Gastroesophageal sphincter (tissue), 4 donors: ENCODE measurements at regions not wholly inside any gene's neighbourhood (a gene's known extent, or its start where the extent isn't known, plus 50 kb on each side); places are given as distances from the start of the nearest gene placed in this dataset.

Experiments used
- ATAC-seq: fragments of 150-250 bp; one replicate; pipeline ENCODE4 v1.9.1; 2016; ENCODE audit warnings: mild to moderate bottlenecking, moderate library complexity
- H3K27ac ChIP-seq, 4 donors: fragments of 200-600 bp; sonication (generic) in 3 of 4; 1 replicate in 3 of 4; 2 replicates in 1 of 4; pipeline ENCODE4 v1.5.1; 2016 to 2019
- H3K27me3 ChIP-seq: fragments of 200-600 bp; sonication (generic); one replicate; pipeline ENCODE4 v1.5.1; 2019
- H3K36me3 ChIP-seq, 2 donors: fragments of 200-600 bp; sonication (generic); one replicate each; pipeline ENCODE4 v1.5.1; 2019; ENCODE audit warnings: control low read depth in 1 of 2
- H3K4me1 ChIP-seq, 3 donors: fragments of 200-600 bp; sonication (generic); 1 replicate in 2 of 3; 2 replicates in 1 of 3; pipeline ENCODE4 v1.5.1; 2016 to 2019; ENCODE audit warnings: control low read depth in 2 of 3
- H3K4me3 ChIP-seq, 2 donors: fragments of 200-600 bp; sonication (generic); one replicate each; pipeline ENCODE4 v1.5.1; 2019; ENCODE audit warnings: mild to moderate bottlenecking in 1 of 2, moderate library complexity in 1 of 2
- H3K9me3 ChIP-seq, 3 donors: fragments of 200-600 bp; sonication (generic); one replicate each; pipeline ENCODE4 v1.5.1; 2017 to 2019; ENCODE audit warnings: control low read depth in 2 of 3
- EP300 ChIP-seq: sonication (generic); formaldehyde crosslinking; IDR thresholded peaks from one replicate; pipeline ENCODE4 v1.6.1; 2017; ENCODE audit warnings: antibody characterized with exemption, mild to moderate bottlenecking
- POLR2A ChIP-seq, 2 donors: fragments of 450-650 bp; IDR thresholded peaks; one replicate each; pipeline ENCODE4 v1.6.1; 2017; ENCODE audit warnings: antibody characterized with exemption in 2 of 2, mild to moderate bottlenecking in 2 of 2, moderate library complexity in 1 of 2
- POLR2AphosphoS5 ChIP-seq: sonication (generic); formaldehyde crosslinking; IDR thresholded peaks from one replicate; pipeline ENCODE4 v1.6.1; 2017; ENCODE audit warnings: antibody characterized with exemption
- WGBS, 2 donors: methylation state at CpG; one replicate each; pipeline ENCODE4 v1.1.5; 2018; ENCODE audit warnings: low coverage in 1 of 2; 5-methylcytosine and 5-hydroxymethylcytosine counted together
- TF ChIP-seq, protein P1 (sequence below), 4 experiments: fragments of 200-600 bp in 2 of 4; fragments of 450-650 bp in 2 of 4; sonication (generic) in 1 of 4; IDR thresholded peaks; one replicate each; pipeline ENCODE4 v1.5.1; 2017 to 2019; ENCODE audit warnings: antibody characterized with exemption in 4 of 4, mild to moderate bottlenecking in 2 of 4, moderate library complexity in 2 of 4

DNA sequence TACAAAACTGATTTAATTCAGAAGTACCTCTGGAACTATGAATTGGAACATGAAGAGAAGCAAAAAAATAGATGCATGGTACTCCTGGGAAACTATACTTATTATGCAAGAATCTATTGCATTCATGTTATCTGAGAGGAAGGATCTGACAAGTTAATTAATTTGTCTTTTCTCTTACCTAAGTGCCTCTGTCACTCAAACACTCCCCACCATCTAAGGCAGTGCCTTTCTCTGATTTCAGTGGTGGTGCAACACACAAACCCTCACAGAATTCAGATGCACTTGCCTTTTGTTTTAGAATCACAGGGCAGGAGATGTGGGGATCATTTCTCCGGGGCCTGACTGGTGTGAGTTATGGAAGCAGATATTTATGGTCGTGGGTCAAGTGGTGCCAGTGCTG, 52.5 kb upstream of the C9orf72 start:
- Histone ChIP-seq H3K9me3 (no peaks in the 10 kb centered on the region), H3K36me3 (no peaks in the 10 kb centered on the region), H3K4me1 (no peaks in the 10 kb centered on the region), H3K27ac (no peak overlapping the region), H3K4me3 (no peak overlapping the region), H3K27me3 (no peaks in the 10 kb centered on the region)
- WGBS, 2 donors: 40 to 65% methylated on average over 1 to 2 of the region's 2 CpGs
- ATAC-seq: no peak
- TF ChIP-seq POLR2AphosphoS5: no peak
- TF ChIP-seq, protein P1, sequence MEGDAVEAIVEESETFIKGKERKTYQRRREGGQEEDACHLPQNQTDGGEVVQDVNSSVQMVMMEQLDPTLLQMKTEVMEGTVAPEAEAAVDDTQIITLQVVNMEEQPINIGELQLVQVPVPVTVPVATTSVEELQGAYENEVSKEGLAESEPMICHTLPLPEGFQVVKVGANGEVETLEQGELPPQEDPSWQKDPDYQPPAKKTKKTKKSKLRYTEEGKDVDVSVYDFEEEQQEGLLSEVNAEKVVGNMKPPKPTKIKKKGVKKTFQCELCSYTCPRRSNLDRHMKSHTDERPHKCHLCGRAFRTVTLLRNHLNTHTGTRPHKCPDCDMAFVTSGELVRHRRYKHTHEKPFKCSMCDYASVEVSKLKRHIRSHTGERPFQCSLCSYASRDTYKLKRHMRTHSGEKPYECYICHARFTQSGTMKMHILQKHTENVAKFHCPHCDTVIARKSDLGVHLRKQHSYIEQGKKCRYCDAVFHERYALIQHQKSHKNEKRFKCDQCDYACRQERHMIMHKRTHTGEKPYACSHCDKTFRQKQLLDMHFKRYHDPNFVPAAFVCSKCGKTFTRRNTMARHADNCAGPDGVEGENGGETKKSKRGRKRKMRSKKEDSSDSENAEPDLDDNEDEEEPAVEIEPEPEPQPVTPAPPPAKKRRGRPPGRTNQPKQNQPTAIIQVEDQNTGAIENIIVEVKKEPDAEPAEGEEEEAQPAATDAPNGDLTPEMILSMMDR (IDR thresholded peaks at IDR 0.05): no peak
- TF ChIP-seq EP300: no peak
- TF ChIP-seq POLR2A (IDR thresholded peaks at IDR 0.05): no peak

DNA sequence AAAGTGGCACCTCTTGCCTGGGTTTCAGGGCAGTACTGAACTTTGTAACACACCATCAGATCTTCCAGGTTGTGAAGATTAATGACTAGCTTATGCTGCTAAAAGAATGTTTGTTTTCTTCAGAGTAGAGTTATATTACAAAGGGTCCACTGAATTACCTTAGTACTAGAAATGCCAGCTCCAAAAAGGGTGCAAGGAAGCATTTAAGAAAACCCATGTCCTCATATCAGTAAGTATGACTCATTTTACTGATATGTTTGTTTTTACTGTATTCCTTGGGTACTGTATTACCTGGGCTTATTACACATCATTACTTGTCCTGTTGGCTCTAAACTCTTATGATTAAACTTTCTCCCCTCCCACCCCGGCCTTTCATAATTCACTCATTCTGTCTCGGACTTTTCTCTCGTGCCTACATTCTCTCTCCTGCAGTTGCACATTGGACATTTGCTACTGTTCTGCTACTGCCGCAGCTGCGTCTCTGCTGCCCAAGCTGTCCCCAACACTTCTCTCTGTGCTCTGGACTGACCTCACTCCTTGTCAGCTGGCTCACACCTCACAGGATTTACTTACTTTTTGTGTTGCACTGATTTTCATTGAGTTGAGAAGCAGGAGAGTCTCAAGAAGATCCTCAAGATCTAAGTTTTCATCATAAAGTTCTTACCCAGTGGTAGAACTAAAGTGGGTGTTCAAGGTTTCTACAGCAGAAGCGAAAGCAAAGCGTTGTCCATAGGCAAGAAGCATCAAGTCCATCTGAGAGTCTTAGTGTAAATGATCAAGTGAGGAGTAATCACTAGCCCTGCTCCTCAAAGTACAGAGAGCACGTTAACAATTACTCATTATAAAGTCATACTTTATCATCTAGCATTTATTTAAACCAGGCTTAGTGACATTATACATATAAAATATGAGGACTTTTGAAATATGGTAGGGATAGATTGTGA, 53.2 kb upstream of the C9orf72 start:
- 63 to 73% methylated on average over 7 to 8 of the region's 8 CpGs for WGBS, 2 donors

DNA sequence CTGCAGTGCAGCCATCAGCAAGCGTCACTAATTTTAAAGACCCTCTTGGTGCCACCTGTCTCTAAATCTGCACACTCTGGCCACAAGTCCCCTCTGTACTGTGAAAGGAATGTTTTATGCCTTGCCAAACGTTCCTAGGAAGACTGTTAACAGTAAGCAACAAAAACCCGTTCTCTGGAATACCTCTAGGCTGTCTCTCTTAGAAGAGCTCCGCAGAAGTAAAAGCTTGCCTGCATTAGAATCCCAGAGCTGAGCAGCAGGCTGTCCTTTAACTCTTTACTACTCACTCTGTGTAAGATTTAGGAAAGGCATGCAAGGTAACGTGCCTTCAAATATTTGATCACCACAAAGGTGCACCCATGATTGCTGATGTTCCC, 53.9 kb upstream of the C9orf72 start:
- Histone ChIP-seq H3K36me3 (no peaks in the 10 kb centered on the region), H3K4me1 (no peaks in the 10 kb centered on the region), H3K4me3 (no peak overlapping the region), H3K27ac (no peak overlapping the region), H3K9me3 (no peaks in the 10 kb centered on the region), H3K27me3 (no peaks in the 10 kb centered on the region)
- TF ChIP-seq EP300 (no peak), POLR2AphosphoS5 (no peak), POLR2A (IDR thresholded peaks at IDR 0.05) (no peak)
- TF ChIP-seq, protein P1 (IDR thresholded peaks at IDR 0.05): no peak
- ATAC-seq: no peak
- 20 to 46% methylated on average over 4 to 5 of the region's 5 CpGs for WGBS, 2 donors

More for the DNA sequence above, 53.2 kb upstream of the C9orf72 start:
- no peak for TF ChIP-seq EP300
- TF ChIP-seq POLR2AphosphoS5: no peak
- TF ChIP-seq, protein P1 (IDR thresholded peaks at IDR 0.05): no peak
- no peak for TF ChIP-seq POLR2A (IDR thresholded peaks at IDR 0.05)
- H3K27ac ChIP-seq: no peak overlapping the region
- ATAC-seq: no peak
- no peak overlapping the region for H3K4me3 ChIP-seq
- no peaks in the 10 kb centered on the region for H3K9me3 ChIP-seq
- H3K36me3 ChIP-seq: no peaks in the 10 kb centered on the region
- H3K4me1 ChIP-seq: no peaks in the 10 kb centered on the region
- no peaks in the 10 kb centered on the region for H3K27me3 ChIP-seq

DNA sequence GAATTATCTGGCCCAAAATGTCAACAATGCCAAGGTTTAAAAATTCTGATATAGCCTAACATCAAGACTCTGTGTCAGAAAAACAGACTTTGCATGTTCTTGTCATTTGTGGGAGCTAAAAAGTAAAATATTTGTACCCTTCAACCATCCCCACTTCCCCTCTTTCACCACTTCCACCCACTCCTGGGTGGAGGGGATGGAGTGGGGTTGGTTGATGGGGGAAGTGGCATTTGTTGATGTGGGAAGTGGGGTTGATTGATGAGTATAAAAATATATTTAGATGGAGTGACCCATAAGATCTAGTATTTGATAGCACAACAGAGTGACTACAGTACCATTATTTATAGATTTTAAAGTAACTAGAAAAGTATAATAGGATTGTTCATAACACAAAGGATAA, 55.0 kb upstream of the C9orf72 start:
- Histone ChIP-seq H3K27ac (no peak overlapping the region), H3K4me1 (no peaks in the 10 kb centered on the region), H3K9me3 (no peaks in the 10 kb centered on the region), H3K27me3 (no peaks in the 10 kb centered on the region), H3K36me3 (no peaks in the 10 kb centered on the region), H3K4me3 (no peak overlapping the region)
- no peak for ATAC-seq
- TF ChIP-seq POLR2AphosphoS5 (no peak), POLR2A (IDR thresholded peaks at IDR 0.05) (no peak), EP300 (no peak)
- TF ChIP-seq, protein P1 (IDR thresholded peaks at IDR 0.05): no peak

DNA sequence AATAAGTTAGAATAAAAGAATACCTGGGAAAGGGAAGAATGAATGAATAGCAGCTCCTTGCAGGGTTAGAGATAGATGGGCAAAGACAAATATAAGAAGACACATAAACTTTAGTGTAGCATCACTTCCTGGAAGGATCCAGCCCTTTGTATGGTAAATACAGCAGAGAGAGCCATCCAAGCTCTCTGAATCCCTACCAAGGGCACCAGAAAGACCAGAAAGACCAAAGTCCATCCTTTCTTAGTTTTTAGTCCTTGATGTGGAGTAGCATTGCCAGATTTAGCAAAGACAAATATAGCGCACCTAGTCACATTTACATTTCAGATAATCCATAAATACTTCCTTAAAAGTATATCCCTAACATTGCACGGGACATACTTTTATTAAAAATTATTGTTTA, 56.1 kb upstream of the C9orf72 start:
- TF ChIP-seq EP300: no peak
- no peak for TF ChIP-seq POLR2AphosphoS5
- TF ChIP-seq, protein P1 (IDR thresholded peaks at IDR 0.05): no peak
- TF ChIP-seq POLR2A (IDR thresholded peaks at IDR 0.05): no peak
- H3K27ac ChIP-seq: no peak overlapping the region
- no peak for ATAC-seq
- H3K9me3 ChIP-seq: no peaks in the 10 kb centered on the region
- no peaks in the 10 kb centered on the region for H3K36me3 ChIP-seq
- 89 to 100% methylated on average over 2 of the region's 2 CpGs for WGBS, 2 donors
- H3K4me3 ChIP-seq: no peak overlapping the region
- H3K27me3 ChIP-seq: no peaks in the 10 kb centered on the region
- no peaks in the 10 kb centered on the region for H3K4me1 ChIP-seq
